ENCODE measurements at regions not wholly inside any gene's neighbourhood (a gene's known extent, or its start where the extent isn't known, plus 50 kb on each side); places are given as distances from the start of the nearest gene placed in this dataset.

- intact Hi-C loops (cut with DNase I): no loop called here
- ATAC-seq (no peak), DNase-seq (no peak)
- Histone ChIP-seq H3K4me1 (peaks cover 0 to 3% of the 10 kb centered on the region in 2 donors), H3K36me3 (no peaks in the 10 kb centered on the region), H3K27ac (no peak overlapping the region), H3K27me3 (peaks cover 0 to 22% of the 10 kb centered on the region in 2 donors), H3K4me3 (no peak overlapping the region), H3K9me3 (no peaks in the 10 kb centered on the region)
- TF ChIP-seq CTCF (IDR thresholded peaks at IDR 0.05): no peak
Observed at GRCh38 chr18:75496151-75496550, 68.6 kb upstream of the SMIM21 start.

DNA sequence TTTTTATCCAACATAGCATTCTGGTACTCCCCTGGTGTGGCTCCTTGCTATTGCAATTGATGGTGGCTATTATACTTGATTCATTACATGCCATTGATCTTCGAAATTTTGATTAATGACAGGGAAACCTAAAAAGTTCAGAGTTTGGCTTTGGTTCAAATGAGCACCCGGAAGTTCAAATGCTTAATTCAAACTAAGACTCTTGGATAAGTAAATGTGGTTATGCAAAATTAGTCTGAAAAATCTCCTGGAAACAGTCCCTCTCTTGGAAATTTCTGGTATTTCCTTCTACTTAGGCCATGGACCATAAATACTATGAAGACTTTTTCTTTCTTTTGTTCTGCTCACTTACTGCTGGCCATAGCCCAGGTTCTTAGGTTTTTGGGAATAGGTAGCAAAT, 65.3 kb upstream of the SMIM21 start:
- ATAC-seq: no peak
- H3K36me3 ChIP-seq: no peaks in the 10 kb centered on the region
- no peak for TF ChIP-seq CTCF (IDR thresholded peaks at IDR 0.05)
- H3K4me3 ChIP-seq: no peak overlapping the region
- peaks cover 0 to 16% of the 10 kb centered on the region in 2 donors for H3K27me3 ChIP-seq
- peaks cover 0 to 3% of the 10 kb centered on the region in 2 donors for H3K4me1 ChIP-seq
- H3K27ac ChIP-seq: no peak overlapping the region
- intact Hi-C loops (cut with DNase I): no loop called here
- H3K9me3 ChIP-seq: no peaks in the 10 kb centered on the region
- DNase-seq: no peak

DNA sequence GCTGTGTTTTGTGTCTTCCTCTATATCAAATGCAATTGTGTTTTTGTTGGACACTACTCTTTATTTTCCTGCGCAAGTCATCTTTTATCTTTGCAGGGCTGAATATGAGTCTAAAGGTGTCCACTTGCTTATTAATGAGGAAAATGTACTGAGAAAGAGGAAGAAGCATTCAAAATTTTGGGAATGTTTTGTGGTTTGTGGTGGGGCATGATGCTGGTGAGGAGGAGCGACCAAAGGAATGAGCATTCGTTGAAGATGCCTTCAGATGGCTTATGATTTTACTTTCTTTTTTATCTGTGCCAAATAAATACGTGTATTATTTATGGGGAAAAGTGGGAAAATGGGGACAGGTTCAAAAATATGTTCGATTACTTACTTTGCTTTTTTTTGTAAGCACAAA, 63.9 kb upstream of the SMIM21 start:
- no peak for TF ChIP-seq CTCF (IDR thresholded peaks at IDR 0.05)
- intact Hi-C loops (cut with DNase I): no loop called here
- peaks cover 0 to 13% of the 10 kb centered on the region in 2 donors for H3K27me3 ChIP-seq
- ATAC-seq (no peak), DNase-seq (no peak)
- no peak overlapping the region for H3K27ac ChIP-seq
- H3K4me1 ChIP-seq: peaks cover 0 to 3% of the 10 kb centered on the region in 2 donors
- H3K36me3 ChIP-seq: no peaks in the 10 kb centered on the region
- H3K9me3 ChIP-seq: no peaks in the 10 kb centered on the region
- no peak overlapping the region for H3K4me3 ChIP-seq

- intact Hi-C loops (cut with DNase I): no loop called here
- TF ChIP-seq CTCF (IDR thresholded peaks at IDR 0.05): no peak
Observed at GRCh38 chr18:75489493-75490190, 62.1 kb upstream of the SMIM21 start.

GRCh38 chr18:75483662-75484061, 56.2 kb upstream of the SMIM21 start:
- Histone ChIP-seq H3K4me3 (no peak overlapping the region), H3K27me3 (no peaks in the 10 kb centered on the region), H3K9me3 (peaks cover 0 to 15% of the 10 kb centered on the region in 2 donors), H3K4me1 (no peaks in the 10 kb centered on the region), H3K27ac (no peak overlapping the region), H3K36me3 (no peaks in the 10 kb centered on the region)
- intact Hi-C loops (cut with DNase I): no loop called here
- DNase-seq: no peak
- TF ChIP-seq CTCF (IDR thresholded peaks at IDR 0.05): no peak
- no peak for ATAC-seq

More at GRCh38 chr18:75489493-75490190, 62.1 kb upstream of the SMIM21 start:
- Histone ChIP-seq H3K9me3 (no peaks in the 10 kb centered on the region), H3K36me3 (no peaks in the 10 kb centered on the region), H3K27ac (no peak overlapping the region), H3K4me1 (peaks cover 0 to 3% of the 10 kb centered on the region in 2 donors), H3K4me3 (no peak overlapping the region), H3K27me3 (peaks cover 0 to under 1% of the 10 kb centered on the region in 2 donors)
- ATAC-seq (peak; percentile 63), DNase-seq (no peak)
